Endothelial cell of umbilical vein (primary cell): ENCODE measurements at regions not wholly inside any gene's neighbourhood (a gene's known extent, or its start where the extent isn't known, plus 50 kb on each side); places are given as distances from the start of the nearest gene placed in this dataset.

Experiments
- BruUV-seq: library from RNA; stranded (reverse); fragments of 400-500 nt; replicated peaks from 2 replicates; lab custom pipeline; 2021; lab: Mats Ljungman, UMichigan
- CTCF ChIA-PET: fragments of 300-600, 350-600 bp; sonication (Branson Sonifier 250); formaldehyde crosslinking; loops from one replicate; lab custom pipeline; 2021; ENCODE audit warnings: antibody characterized with exemption, inconsistent platforms; lab: Charles Lee
- POLR2A ChIA-PET: fragments of 300-600, 350-600 bp; sonication (Branson Sonifier 250); formaldehyde crosslinking; loops from one replicate; lab custom pipeline; 2021; ENCODE audit warnings: antibody characterized with exemption, inconsistent platforms; lab: Charles Lee
- DNase-seq: peaks from one replicate; pipeline ENCODE4 v3.0.0-alpha.2; 2011; ENCODE audit warnings: low read depth, low spot score
- FAIRE-seq: peaks from 2 replicates; lab custom pipeline; 2011; peaks lifted over from hg19 to GRCh38; lab: Jason Lieb, UNC
- H2AFZ ChIP-seq: 2 replicates; pipeline ENCODE4 v1.6.0; 2012; ENCODE audit warnings: low read depth, low read length, control low read depth, inconsistent platforms
- H3K27ac ChIP-seq: 2 replicates; pipeline ENCODE4 v1.5.1; 2011; ENCODE audit warnings: low read depth, mild to moderate bottlenecking, control low read depth, low read length, moderate library complexity; ENCODE audit not compliant: insufficient read depth
- H3K27me3 ChIP-seq, 2 experiments: 2 replicates each; pipeline versions ENCODE4 v1.6.0 to v1.6.1; 2011; ENCODE audit warnings: low read length in 2 of 2, mixed read lengths in 1 of 2; ENCODE audit not compliant: control insufficient read depth in 2 of 2, insufficient read depth in 2 of 2
- H3K36me3 ChIP-seq, 2 experiments: 2 replicates in 1 of 2; 3 replicates in 1 of 2; pipeline ENCODE4 v1.5.1; 2011; ENCODE audit warnings: low read length in 2 of 2, mild to moderate bottlenecking in 1 of 2, moderate library complexity in 1 of 2; ENCODE audit not compliant: control insufficient read depth in 2 of 2, insufficient read depth in 2 of 2; ENCODE audit errors: extremely low read depth in 1 of 2
- H3K4me1 ChIP-seq: 3 replicates; pipeline ENCODE4 v1.5.1; 2011; ENCODE audit warnings: mild to moderate bottlenecking, low read length; ENCODE audit not compliant: control insufficient read depth, insufficient read depth; ENCODE audit errors: extremely low read depth
- H3K4me2 ChIP-seq: 2 replicates; pipeline ENCODE4 v1.6.1; 2011; ENCODE audit warnings: low read length, control low read depth, mixed read lengths; ENCODE audit not compliant: insufficient read depth
- H3K4me3 ChIP-seq, 3 experiments: fragments of 200-600 bp in 1 of 3; sonication (generic), shearing (Covaris generic) in 1 of 3; replicated peaks in 1 of 3; 2 replicates each; pipeline ENCODE4 v1.5.1; 2011 to 2016; ENCODE audit warnings: control low read depth in 3 of 3, low read length in 3 of 3, mild to moderate bottlenecking in 2 of 3, inconsistent platforms in 1 of 3, low read depth in 1 of 3, moderate library complexity in 1 of 3; ENCODE audit not compliant: insufficient read depth in 1 of 3
- H3K79me2 ChIP-seq: 2 replicates; pipeline ENCODE4 v1.6.0; 2012; ENCODE audit warnings: low read length, inconsistent platforms; ENCODE audit not compliant: control insufficient read depth, insufficient read depth
- H3K9ac ChIP-seq: replicated peaks from 2 replicates; pipeline ENCODE3; 2011; ENCODE audit warnings: low read length, control low read depth; ENCODE audit not compliant: insufficient read depth; ENCODE audit errors: extremely low read depth
- H3K9me1 ChIP-seq: replicated peaks from 3 replicates; pipeline ENCODE4 v1.6.0; 2011; ENCODE audit warnings: mild to moderate bottlenecking, low read length; ENCODE audit not compliant: control insufficient read depth, insufficient read depth; ENCODE audit errors: extremely low read depth
- H3K9me3 ChIP-seq: replicated peaks from 2 replicates; pipeline ENCODE4 v1.5.1; 2012; ENCODE audit warnings: low read length, inconsistent platforms; ENCODE audit not compliant: control insufficient read depth, insufficient read depth
- H4K20me1 ChIP-seq: replicated peaks from 2 replicates; pipeline ENCODE3; 2011; ENCODE audit warnings: mild to moderate bottlenecking, low read length; ENCODE audit not compliant: control insufficient read depth, insufficient read depth; ENCODE audit errors: extremely low read depth
- EZH2 ChIP-seq: IDR thresholded peaks from 2 replicates; pipeline ENCODE4 v1.6.1; 2012; ENCODE audit warnings: borderline replicate concordance, low read depth, mild to moderate bottlenecking, moderate library complexity, low read length, inconsistent platforms; ENCODE audit not compliant: severe bottlenecking
- FOS ChIP-seq: IDR thresholded peaks from 2 replicates; pipeline ENCODE4 v1.6.1; 2011; ENCODE audit warnings: mild to moderate bottlenecking, low read length, moderate library complexity, borderline replicate concordance; ENCODE audit not compliant: insufficient read depth
- GATA2 ChIP-seq: IDR thresholded peaks from 2 replicates; pipeline ENCODE4 v1.7.0; 2011; ENCODE audit warnings: low read depth, mild to moderate bottlenecking, moderate library complexity, mixed read lengths, low read length; ENCODE audit not compliant: insufficient read length, insufficient read depth
- JUN ChIP-seq: IDR thresholded peaks from 2 replicates; pipeline ENCODE4 v1.6.1; 2011; ENCODE audit warnings: borderline replicate concordance, low read depth; ENCODE audit not compliant: insufficient read length, insufficient read depth
- MYC ChIP-seq: IDR thresholded peaks from one replicate; pipeline ENCODE4 v1.6.1; 2011; ENCODE audit warnings: mild to moderate bottlenecking, low read depth, low read length
- POLR2A ChIP-seq: IDR thresholded peaks from 2 replicates; pipeline ENCODE4 v1.6.1; 2012; ENCODE audit warnings: low read depth, mild to moderate bottlenecking, control low read depth, low read length
- POLR2AphosphoS5 ChIP-seq: IDR thresholded peaks from 2 replicates; pipeline ENCODE4 v1.6.1; 2012; ENCODE audit warnings: low read depth, mild to moderate bottlenecking, control low read depth, low read length, moderate library complexity; ENCODE audit not compliant: insufficient read depth
- dilution Hi-C: fragments of 300-500 bp; cut with MboI; formaldehyde crosslinking; loops from one replicate; pipeline ENCODE4 v1.15.0; 2019; ENCODE audit warnings: low sequenced_read_pairs; ENCODE audit not compliant: extremely low pct_ligation_motif_present
- intact Hi-C: fragments of 100-400 bp; cut with micrococcal nuclease; formaldehyde crosslinking; loops from one replicate; pipeline ENCODE4 v1.10.0; 2022
- TF ChIP-seq, protein P1 (sequence below), 2 donors: IDR thresholded peaks; 1 replicate in 1 of 2; 2 replicates in 1 of 2; pipeline ENCODE4 v1.5.1; 2011; ENCODE audit warnings: low read length in 2 of 2, mild to moderate bottlenecking in 2 of 2, moderate library complexity in 2 of 2, control low read depth in 1 of 2, inconsistent platforms in 1 of 2, low read depth in 1 of 2; ENCODE audit not compliant: insufficient read depth in 1 of 2; ENCODE audit errors: extremely low read depth in 1 of 2
- TF ChIP-seq, protein P2 (sequence below): IDR thresholded peaks from 2 replicates; pipeline ENCODE4 v1.6.1; 2011; ENCODE audit not compliant: insufficient read depth, insufficient read length

DNA sequence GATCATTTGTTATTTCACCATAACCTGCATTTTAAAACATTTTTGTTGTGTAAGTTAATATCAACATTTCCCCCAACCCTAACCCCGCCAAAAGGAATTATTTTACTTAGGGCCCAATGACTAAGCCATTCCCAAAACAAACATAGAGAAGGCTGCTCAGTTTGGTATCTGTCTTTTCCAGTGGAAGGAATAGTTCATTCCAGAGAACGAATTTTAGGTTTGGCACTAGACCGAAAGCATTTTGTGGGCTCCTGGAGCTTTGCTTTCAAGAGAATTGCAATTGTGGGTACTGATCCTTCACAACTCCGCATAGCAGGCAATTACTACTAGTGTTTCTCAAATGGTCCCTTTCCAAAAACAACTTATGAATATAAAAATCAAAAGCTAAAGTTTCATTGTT is 226.7 kb upstream of the MAD2L1 start:
- H3K4me1 ChIP-seq: no peaks in the 10 kb centered on the region
- FAIRE-seq (no peak), DNase-seq (no peak)
- H3K79me2 ChIP-seq: no peaks in the 10 kb centered on the region
- POLR2A ChIA-PET: no interaction called here
- H3K4me3 ChIP-seq: no peak overlapping the region
- TF ChIP-seq JUN (no peak), GATA2 (no peak), POLR2A (no peak), MYC (no peak), FOS (no peak), POLR2AphosphoS5 (no peak), EZH2 (no peak)
- TF ChIP-seq, protein P1, sequence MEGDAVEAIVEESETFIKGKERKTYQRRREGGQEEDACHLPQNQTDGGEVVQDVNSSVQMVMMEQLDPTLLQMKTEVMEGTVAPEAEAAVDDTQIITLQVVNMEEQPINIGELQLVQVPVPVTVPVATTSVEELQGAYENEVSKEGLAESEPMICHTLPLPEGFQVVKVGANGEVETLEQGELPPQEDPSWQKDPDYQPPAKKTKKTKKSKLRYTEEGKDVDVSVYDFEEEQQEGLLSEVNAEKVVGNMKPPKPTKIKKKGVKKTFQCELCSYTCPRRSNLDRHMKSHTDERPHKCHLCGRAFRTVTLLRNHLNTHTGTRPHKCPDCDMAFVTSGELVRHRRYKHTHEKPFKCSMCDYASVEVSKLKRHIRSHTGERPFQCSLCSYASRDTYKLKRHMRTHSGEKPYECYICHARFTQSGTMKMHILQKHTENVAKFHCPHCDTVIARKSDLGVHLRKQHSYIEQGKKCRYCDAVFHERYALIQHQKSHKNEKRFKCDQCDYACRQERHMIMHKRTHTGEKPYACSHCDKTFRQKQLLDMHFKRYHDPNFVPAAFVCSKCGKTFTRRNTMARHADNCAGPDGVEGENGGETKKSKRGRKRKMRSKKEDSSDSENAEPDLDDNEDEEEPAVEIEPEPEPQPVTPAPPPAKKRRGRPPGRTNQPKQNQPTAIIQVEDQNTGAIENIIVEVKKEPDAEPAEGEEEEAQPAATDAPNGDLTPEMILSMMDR (IDR thresholded peaks at IDR 0.05; ENCODE audit: extremely low read depth in 1 of 2, insufficient read depth in 1 of 2, low read depth in 1 of 2, low read length in 2 of 2): no peak
- TF ChIP-seq, protein P2, sequence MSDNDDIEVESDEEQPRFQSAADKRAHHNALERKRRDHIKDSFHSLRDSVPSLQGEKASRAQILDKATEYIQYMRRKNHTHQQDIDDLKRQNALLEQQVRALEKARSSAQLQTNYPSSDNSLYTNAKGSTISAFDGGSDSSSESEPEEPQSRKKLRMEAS: no peak
- no peak overlapping the region for H2AFZ ChIP-seq
- BruUV-seq: no TSS peak
- dilution Hi-C loops (no loop called here), intact Hi-C loops (no loop called here)
- CTCF ChIA-PET: no interaction called here
- no peak overlapping the region for H3K27ac ChIP-seq
- H3K4me2 ChIP-seq: no peak overlapping the region
- H3K36me3 ChIP-seq: no peaks in the 10 kb centered on the region
- H3K9me3 ChIP-seq: no peaks in the 10 kb centered on the region
- no peaks in the 10 kb centered on the region for H3K27me3 ChIP-seq
- no peaks in the 10 kb centered on the region for H3K9me1 ChIP-seq
- H3K9ac ChIP-seq: no peak overlapping the region
- no peaks in the 10 kb centered on the region for H4K20me1 ChIP-seq
